H1 (cell line): ENCODE measurements at regions not wholly inside any gene's neighbourhood (a gene's known extent, or its start where the extent isn't known, plus 50 kb on each side); places are given as distances from the start of the nearest gene placed in this dataset.
A peak's percentile ranks its signal among the peaks of the same experiment; 100 is the strongest.

Experiments
- CTCF ChIA-PET: fragments of 300-600 bp; sonication (Branson Sonifier 250); formaldehyde crosslinking; loops from one replicate; lab custom pipeline; 2021; ENCODE audit not compliant: partially characterized antibody; lab: Charles Lee
- POLR2A ChIA-PET: fragments of 300-600 bp; sonication (Branson Sonifier 250); formaldehyde crosslinking; loops from one replicate; lab custom pipeline; 2021; ENCODE audit warnings: inconsistent platforms; ENCODE audit not compliant: partially characterized antibody; lab: Charles Lee
- DNase-seq, 2 experiments: peaks; one replicate each; pipeline versions ENCODE4 v3.0.0 to v3.0.0-alpha.2; 2010 to 2022; ENCODE audit warnings: low spot score in 2 of 2, low read depth in 1 of 2, mixed read lengths in 1 of 2
- FAIRE-seq: peaks from 2 replicates; lab custom pipeline; 2011; peaks lifted over from hg19 to GRCh38; lab: Jason Lieb, UNC
- H2AFZ ChIP-seq: 2 replicates; pipeline ENCODE4 v1.8.1; 2012; ENCODE audit warnings: low read length, inconsistent platforms
- H2AK5ac ChIP-seq: 2 replicates; pipeline ENCODE4 v1.6.1; 2013; ENCODE audit warnings: low read depth, low read length
- H2BK120ac ChIP-seq: replicated peaks from 2 replicates; pipeline ENCODE3; 2013; ENCODE audit warnings: low read depth, low read length, inconsistent platforms
- H2BK12ac ChIP-seq: 2 replicates; pipeline ENCODE4 v1.6.1; 2013; ENCODE audit warnings: low read depth, low read length
- H2BK15ac ChIP-seq: 2 replicates; pipeline ENCODE4 v1.6.1; 2013; ENCODE audit warnings: low read length
- H2BK20ac ChIP-seq: 2 replicates; pipeline ENCODE4 v1.6.1; 2013; ENCODE audit warnings: low read length
- H2BK5ac ChIP-seq: 2 replicates; pipeline ENCODE4 v1.6.1; 2013; ENCODE audit warnings: low read depth, low read length
- H3K14ac ChIP-seq: 2 replicates; pipeline ENCODE4 v1.6.1; 2013; ENCODE audit warnings: inconsistent platforms; ENCODE audit not compliant: insufficient read length
- H3K18ac ChIP-seq: 2 replicates; pipeline ENCODE4 v1.6.1; 2013; ENCODE audit warnings: low read length; ENCODE audit errors: extremely low read depth
- H3K23ac ChIP-seq: 2 replicates; pipeline ENCODE4 v1.6.1; 2013; ENCODE audit warnings: inconsistent platforms; ENCODE audit not compliant: insufficient read length
- H3K23me2 ChIP-seq: 2 replicates; pipeline ENCODE4 v1.6.1; 2013; ENCODE audit warnings: low read depth, low read length
- H3K27ac ChIP-seq: 2 replicates; pipeline ENCODE4 v1.6.1; 2011; ENCODE audit warnings: low read depth, low read length, inconsistent platforms
- H3K27me3 ChIP-seq, 4 experiments: replicated peaks in 1 of 4; 1 replicate in 1 of 4; 2 replicates in 3 of 4; pipeline versions ENCODE4 v1.6.1 to v1.8.1; 2011 to 2013; ENCODE audit warnings: low read length in 3 of 4, mild to moderate bottlenecking in 3 of 4, inconsistent platforms in 2 of 4, mixed read lengths in 2 of 4, moderate library complexity in 1 of 4; ENCODE audit not compliant: control insufficient read depth in 3 of 4, insufficient read depth in 3 of 4; ENCODE audit errors: extremely low read depth in 1 of 4
- H3K36me3 ChIP-seq, 4 experiments: 2 replicates each; pipeline versions ENCODE4 v1.6.1 to v1.8.1; 2011 to 2013; ENCODE audit warnings: mild to moderate bottlenecking in 4 of 4, low read length in 3 of 4, moderate library complexity in 2 of 4, control low read depth in 1 of 4, inconsistent platforms in 1 of 4; ENCODE audit not compliant: insufficient read depth in 4 of 4, control insufficient read depth in 2 of 4
- H3K4ac ChIP-seq: replicated peaks from 2 replicates; pipeline ENCODE3; 2013; ENCODE audit warnings: low read length, low read depth, mixed read lengths, inconsistent platforms; ENCODE audit not compliant: insufficient read length
- H3K4me1 ChIP-seq, 4 experiments: replicated peaks in 1 of 4; 1 replicate in 1 of 4; 2 replicates in 3 of 4; pipeline versions ENCODE4 v1.6.1 to v1.8.1; 2011 to 2013; ENCODE audit warnings: low read length in 3 of 4, inconsistent platforms in 2 of 4, mixed read lengths in 1 of 4; ENCODE audit not compliant: insufficient read depth in 4 of 4, control insufficient read depth in 3 of 4
- H3K4me2 ChIP-seq, 2 experiments: 2 replicates each; pipeline versions ENCODE4 v1.6.1 to v1.8.1; 2011 to 2013; ENCODE audit warnings: low read depth in 2 of 2, low read length in 2 of 2, control low read depth in 1 of 2, inconsistent platforms in 1 of 2, mild to moderate bottlenecking in 1 of 2; ENCODE audit not compliant: insufficient read depth in 1 of 2
- H3K4me3 ChIP-seq, 4 experiments: fragments of 200-600, 300-600 bp in 1 of 4; sonication (generic), shearing (Covaris generic), sonication (Bioruptor Twin) in 1 of 4; 2 replicates each; pipeline versions ENCODE4 v1.5.1 to v1.8.1; 2011 to 2016; ENCODE audit warnings: low read length in 4 of 4, low read depth in 3 of 4, control low read depth in 2 of 4, inconsistent platforms in 2 of 4, mild to moderate bottlenecking in 2 of 4, mixed read lengths in 1 of 4, moderate library complexity in 1 of 4; ENCODE audit not compliant: insufficient read depth in 2 of 4; ENCODE audit errors: extremely low read depth in 1 of 4
- H3K56ac ChIP-seq: replicated peaks from 2 replicates; pipeline ENCODE3; 2013; ENCODE audit warnings: low read depth, mild to moderate bottlenecking, mixed read lengths, low read length, inconsistent platforms; ENCODE audit not compliant: insufficient read length
- H3K79me1 ChIP-seq: 2 replicates; pipeline ENCODE4 v1.6.1; 2013; ENCODE audit warnings: low read depth, low read length, control low read depth
- H3K79me2 ChIP-seq, 2 experiments: 2 replicates each; pipeline versions ENCODE4 v1.6.1 to v1.8.1; 2012 to 2013; ENCODE audit warnings: low read length in 2 of 2, mild to moderate bottlenecking in 2 of 2, inconsistent platforms in 1 of 2; ENCODE audit not compliant: insufficient read depth in 2 of 2, control insufficient read depth in 1 of 2
- H3K9ac ChIP-seq, 4 experiments: replicated peaks in 1 of 4; 1 replicate in 1 of 4; 2 replicates in 3 of 4; pipeline versions ENCODE4 v1.6.1 to v1.8.1; 2011 to 2013; ENCODE audit warnings: low read depth in 3 of 4, low read length in 3 of 4, control low read depth in 2 of 4, mild to moderate bottlenecking in 2 of 4, moderate library complexity in 2 of 4, inconsistent platforms in 1 of 4; ENCODE audit errors: extremely low read depth in 1 of 4
- H3K9me3 ChIP-seq, 2 experiments: 2 replicates each; pipeline versions ENCODE4 v1.6.1 to v1.8.1; 2012 to 2013; ENCODE audit warnings: mild to moderate bottlenecking in 2 of 2, moderate library complexity in 2 of 2, control low read depth in 1 of 2, inconsistent platforms in 1 of 2, low read depth in 1 of 2, low read length in 1 of 2, mixed read lengths in 1 of 2; ENCODE audit not compliant: insufficient read depth in 2 of 2
- H4K20me1 ChIP-seq, 2 experiments: replicated peaks in 1 of 2; 2 replicates each; pipeline versions ENCODE3 to v1.8.1; 2011 to 2013; ENCODE audit warnings: inconsistent platforms in 2 of 2, low read length in 2 of 2, mild to moderate bottlenecking in 1 of 2; ENCODE audit not compliant: insufficient read depth in 2 of 2, control insufficient read depth in 1 of 2
- H4K5ac ChIP-seq: 2 replicates; pipeline ENCODE4 v1.6.1; 2013; ENCODE audit warnings: low read length, low read depth, mixed read lengths, inconsistent platforms; ENCODE audit not compliant: insufficient read length
- H4K8ac ChIP-seq: 2 replicates; pipeline ENCODE4 v1.8.0; 2013; ENCODE audit warnings: mild to moderate bottlenecking, moderate library complexity, low read length, inconsistent platforms; ENCODE audit not compliant: insufficient read depth; ENCODE audit errors: extremely low read depth
- H4K91ac ChIP-seq: replicated peaks from 2 replicates; pipeline ENCODE3; 2013; ENCODE audit warnings: low read length, mixed read lengths, inconsistent platforms; ENCODE audit not compliant: insufficient read length
- BRCA1 ChIP-seq: IDR thresholded peaks from 2 replicates; pipeline ENCODE4 v1.6.1; 2012; ENCODE audit warnings: low read depth, low read length, improper control_type of control experiment
- NRF1 ChIP-seq: IDR thresholded peaks from 2 replicates; pipeline ENCODE4 v1.6.1; 2011; ENCODE audit warnings: mild to moderate bottlenecking, low read depth, low read length, improper control_type of control experiment
- WGBS, 2 experiments: shearing (Covaris generic) in 1 of 2; methylation state at CpG; one replicate each; pipeline versions ENCODE4 v1.1.6 to v1.1.7; 2013 to 2015; ENCODE audit warnings: low lambda C conversion rate in 2 of 2, mixed read lengths in 2 of 2, inconsistent platforms in 1 of 2, low coverage in 1 of 2, missing lambda C conversion rate in 1 of 2; ENCODE audit not compliant: insufficient replicate concordance in 2 of 2, insufficient coverage in 1 of 2, insufficient read length in 1 of 2; ENCODE audit errors: extremely low coverage in 1 of 2, missing lambda C conversion rate in 1 of 2; 5-methylcytosine and 5-hydroxymethylcytosine counted together

- Histone ChIP-seq H3K18ac (no peak overlapping the region), H3K79me2 (no peaks in the 10 kb centered on the region), H3K4me1 (no peaks in the 10 kb centered on the region), H3K4me3 (no peak overlapping the region), H3K14ac (no peak overlapping the region), H2BK5ac (no peak overlapping the region), H4K5ac (no peak overlapping the region), H2BK12ac (peak overlapping the region; percentile 10; the same call in 1 of the 2 replicates), H3K56ac (no peak overlapping the region), H3K4me2 (no peak overlapping the region), H2BK120ac (no peak overlapping the region), H2AFZ (no peak overlapping the region), H3K23ac (no peak overlapping the region), H3K79me1 (no peaks in the 10 kb centered on the region), H3K36me3 (no peaks in the 10 kb centered on the region), H3K27me3 (no peaks in the 10 kb centered on the region), H2AK5ac (no peak overlapping the region), H4K20me1 (no peaks in the 10 kb centered on the region), H3K9ac (no peak overlapping the region), H3K9me3 (no peaks in the 10 kb centered on the region), H4K8ac (no peak overlapping the region), H3K27ac (no peak overlapping the region), H2BK20ac (no peak overlapping the region), H3K4ac (no peak overlapping the region), H4K91ac (no peak overlapping the region), H3K23me2 (no peaks in the 10 kb centered on the region; the same call in 1 of the 2 replicates), H2BK15ac (no peak overlapping the region)
- DNase-seq = no peak
- CTCF ChIA-PET = interaction anchor here (1.0 kb wide), 2 partner anchors 121 to 853 kb away, joined by 3 to 4 read pairs; no protein-coding TSS in a partner anchor
- FAIRE-seq = no peak
- TF ChIP-seq BRCA1 (peak; percentile 70), NRF1 (no peak)
- WGBS, 2 experiments = 89% methylated on average over 8 of the region's 10 CpGs; no CpG with 5 or more reads in 1 of the 2 experiments
- POLR2A ChIA-PET = interaction anchor here (0.5 to 1.1 kb wide), 3 partner anchors 10 to 296 kb away, joined by 3 to 4 read pairs (median 3); no protein-coding TSS in a partner anchor
These were observed 661.6 kb downstream of the QKI start for GRCh38 chr6:164075981-164076615.
